Ishikawa (cell line): ENCODE measurements at regions not wholly inside any gene's neighbourhood (a gene's known extent, or its start where the extent isn't known, plus 50 kb on each side); places are given as distances from the start of the nearest gene placed in this dataset.

Experiments used
- CEBPB ChIP-seq: IDR thresholded peaks from 2 replicates; pipeline ENCODE4 v1.6.1; 2012
- TAF1 ChIP-seq: IDR thresholded peaks from 2 replicates; pipeline ENCODE4 v1.6.1; 2012; ENCODE audit warnings: low read depth, mild to moderate bottlenecking
- YY1 ChIP-seq: IDR thresholded peaks from 2 replicates; pipeline ENCODE4 v1.6.1; 2012; ENCODE audit warnings: low read depth
- ZBTB7A ChIP-seq: IDR thresholded peaks from 2 replicates; pipeline ENCODE4 v1.6.1; 2012; ENCODE audit warnings: low read depth
- TF ChIP-seq, protein P1 (sequence below): IDR thresholded peaks from 2 replicates; pipeline ENCODE4 v1.6.1; 2012; ENCODE audit warnings: low read depth, mild to moderate bottlenecking

DNA sequence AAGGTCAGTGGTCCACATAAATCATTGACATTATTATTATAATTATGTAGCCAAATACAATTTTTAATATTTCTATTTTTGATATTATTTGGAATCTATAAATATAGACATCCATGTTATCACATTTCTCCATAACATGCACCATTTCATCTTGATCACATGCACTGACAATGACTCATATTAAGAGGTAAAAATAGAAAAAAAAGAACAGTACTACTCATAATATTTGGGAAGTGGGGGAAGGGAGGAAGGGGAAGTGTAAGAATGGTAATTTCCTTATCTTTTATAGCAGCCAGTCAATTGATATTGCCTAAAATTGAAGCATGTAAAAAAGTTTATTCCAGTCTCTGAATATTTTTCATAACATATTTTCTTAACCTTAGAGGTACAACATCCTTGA, 72.3 kb downstream of the ADM start:
- no peak for TF ChIP-seq ZBTB7A
- no peak for TF ChIP-seq TAF1
- TF ChIP-seq, protein P1, sequence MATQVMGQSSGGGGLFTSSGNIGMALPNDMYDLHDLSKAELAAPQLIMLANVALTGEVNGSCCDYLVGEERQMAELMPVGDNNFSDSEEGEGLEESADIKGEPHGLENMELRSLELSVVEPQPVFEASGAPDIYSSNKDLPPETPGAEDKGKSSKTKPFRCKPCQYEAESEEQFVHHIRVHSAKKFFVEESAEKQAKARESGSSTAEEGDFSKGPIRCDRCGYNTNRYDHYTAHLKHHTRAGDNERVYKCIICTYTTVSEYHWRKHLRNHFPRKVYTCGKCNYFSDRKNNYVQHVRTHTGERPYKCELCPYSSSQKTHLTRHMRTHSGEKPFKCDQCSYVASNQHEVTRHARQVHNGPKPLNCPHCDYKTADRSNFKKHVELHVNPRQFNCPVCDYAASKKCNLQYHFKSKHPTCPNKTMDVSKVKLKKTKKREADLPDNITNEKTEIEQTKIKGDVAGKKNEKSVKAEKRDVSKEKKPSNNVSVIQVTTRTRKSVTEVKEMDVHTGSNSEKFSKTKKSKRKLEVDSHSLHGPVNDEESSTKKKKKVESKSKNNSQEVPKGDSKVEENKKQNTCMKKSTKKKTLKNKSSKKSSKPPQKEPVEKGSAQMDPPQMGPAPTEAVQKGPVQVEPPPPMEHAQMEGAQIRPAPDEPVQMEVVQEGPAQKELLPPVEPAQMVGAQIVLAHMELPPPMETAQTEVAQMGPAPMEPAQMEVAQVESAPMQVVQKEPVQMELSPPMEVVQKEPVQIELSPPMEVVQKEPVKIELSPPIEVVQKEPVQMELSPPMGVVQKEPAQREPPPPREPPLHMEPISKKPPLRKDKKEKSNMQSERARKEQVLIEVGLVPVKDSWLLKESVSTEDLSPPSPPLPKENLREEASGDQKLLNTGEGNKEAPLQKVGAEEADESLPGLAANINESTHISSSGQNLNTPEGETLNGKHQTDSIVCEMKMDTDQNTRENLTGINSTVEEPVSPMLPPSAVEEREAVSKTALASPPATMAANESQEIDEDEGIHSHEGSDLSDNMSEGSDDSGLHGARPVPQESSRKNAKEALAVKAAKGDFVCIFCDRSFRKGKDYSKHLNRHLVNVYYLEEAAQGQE = no peak
- no peak for TF ChIP-seq YY1
- TF ChIP-seq CEBPB = no peak
